ENCODE measurements at regions not wholly inside any gene's neighbourhood (a gene's known extent, or its start where the extent isn't known, plus 50 kb on each side); places are given as distances from the start of the nearest gene placed in this dataset.

DNA sequence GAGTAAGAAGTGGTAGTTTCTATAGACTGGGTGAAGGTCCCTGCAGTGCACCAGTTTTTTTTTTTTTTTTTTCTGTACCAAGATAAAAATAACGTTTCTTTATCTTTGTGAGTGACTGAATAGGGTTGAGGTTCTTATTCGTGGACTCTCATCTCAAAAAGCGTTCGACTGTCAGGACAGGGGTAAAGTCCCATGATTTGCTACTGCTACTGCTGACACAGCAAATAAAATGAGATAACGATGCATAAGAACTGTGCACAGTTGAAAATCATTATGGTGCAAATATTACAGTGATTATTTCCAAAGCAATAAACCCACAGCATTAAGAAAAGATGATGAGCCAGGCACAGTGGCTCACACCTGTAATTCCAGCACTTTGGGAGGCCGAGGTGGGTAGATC, 482.0 kb upstream of the CHST9 start:
- TF ChIP-seq, protein P1, sequence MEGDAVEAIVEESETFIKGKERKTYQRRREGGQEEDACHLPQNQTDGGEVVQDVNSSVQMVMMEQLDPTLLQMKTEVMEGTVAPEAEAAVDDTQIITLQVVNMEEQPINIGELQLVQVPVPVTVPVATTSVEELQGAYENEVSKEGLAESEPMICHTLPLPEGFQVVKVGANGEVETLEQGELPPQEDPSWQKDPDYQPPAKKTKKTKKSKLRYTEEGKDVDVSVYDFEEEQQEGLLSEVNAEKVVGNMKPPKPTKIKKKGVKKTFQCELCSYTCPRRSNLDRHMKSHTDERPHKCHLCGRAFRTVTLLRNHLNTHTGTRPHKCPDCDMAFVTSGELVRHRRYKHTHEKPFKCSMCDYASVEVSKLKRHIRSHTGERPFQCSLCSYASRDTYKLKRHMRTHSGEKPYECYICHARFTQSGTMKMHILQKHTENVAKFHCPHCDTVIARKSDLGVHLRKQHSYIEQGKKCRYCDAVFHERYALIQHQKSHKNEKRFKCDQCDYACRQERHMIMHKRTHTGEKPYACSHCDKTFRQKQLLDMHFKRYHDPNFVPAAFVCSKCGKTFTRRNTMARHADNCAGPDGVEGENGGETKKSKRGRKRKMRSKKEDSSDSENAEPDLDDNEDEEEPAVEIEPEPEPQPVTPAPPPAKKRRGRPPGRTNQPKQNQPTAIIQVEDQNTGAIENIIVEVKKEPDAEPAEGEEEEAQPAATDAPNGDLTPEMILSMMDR (IDR thresholded peaks at IDR 0.05): no peak
- TF ChIP-seq POLR2AphosphoS5 (IDR thresholded peaks at IDR 0.05) (no peak), POLR2A (IDR thresholded peaks at IDR 0.05; ENCODE audit: low read depth) (no peak)
- 74% methylated on average over 6 of the region's 6 CpGs for WGBS
- Histone ChIP-seq H3K27ac (replicated peaks in 1 of 4) (no peak overlapping the region), H3K36me3 (no peaks in the 10 kb centered on the region), H3K4me3 (no peak overlapping the region), H3K9me3 (no peaks in the 10 kb centered on the region), H3K4me1 (no peaks in the 10 kb centered on the region), H3K27me3 (no peaks in the 10 kb centered on the region)
- DNase-seq (ENCODE audit: extremely low spot score): no peak
- intact Hi-C loops (cut with DNase I): no loop called here

DNA sequence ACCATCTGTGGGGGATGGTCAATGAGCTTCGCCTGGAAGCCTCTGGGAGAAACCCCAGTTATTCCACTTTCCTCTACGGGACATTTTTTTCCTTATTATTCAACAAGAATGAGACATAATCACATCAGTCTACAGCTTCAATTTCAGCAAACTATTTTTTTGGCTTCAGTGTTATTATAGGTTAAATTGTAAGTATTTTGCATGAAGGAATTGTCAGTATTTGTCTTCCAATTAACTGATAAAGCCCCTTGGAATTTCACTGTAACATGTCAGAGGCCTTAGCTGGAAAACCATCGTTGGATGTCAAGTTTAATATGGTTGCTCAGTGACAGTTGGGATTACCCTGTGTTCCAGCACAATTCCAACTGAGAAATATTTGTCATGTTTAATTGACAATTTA, 480.9 kb upstream of the CHST9 start:
- DNase-seq (ENCODE audit: extremely low spot score): no peak
- H3K27me3 ChIP-seq: no peaks in the 10 kb centered on the region
- H3K9me3 ChIP-seq: no peaks in the 10 kb centered on the region
- TF ChIP-seq, protein P1 (IDR thresholded peaks at IDR 0.05): no peak
- TF ChIP-seq POLR2AphosphoS5 (IDR thresholded peaks at IDR 0.05) (no peak), EP300 (IDR thresholded peaks at IDR 0.05) (no peak), POLR2A (IDR thresholded peaks at IDR 0.05; ENCODE audit: low read depth) (no peak)
- intact Hi-C loops (cut with DNase I): no loop called here
- 73% methylated on average over 3 of the region's 3 CpGs for WGBS
- H3K4me1 ChIP-seq: no peaks in the 10 kb centered on the region
- no peaks in the 10 kb centered on the region for H3K36me3 ChIP-seq
- no peak overlapping the region for H3K4me3 ChIP-seq
- no peak overlapping the region for H3K27ac ChIP-seq (replicated peaks in 1 of 4)

DNA sequence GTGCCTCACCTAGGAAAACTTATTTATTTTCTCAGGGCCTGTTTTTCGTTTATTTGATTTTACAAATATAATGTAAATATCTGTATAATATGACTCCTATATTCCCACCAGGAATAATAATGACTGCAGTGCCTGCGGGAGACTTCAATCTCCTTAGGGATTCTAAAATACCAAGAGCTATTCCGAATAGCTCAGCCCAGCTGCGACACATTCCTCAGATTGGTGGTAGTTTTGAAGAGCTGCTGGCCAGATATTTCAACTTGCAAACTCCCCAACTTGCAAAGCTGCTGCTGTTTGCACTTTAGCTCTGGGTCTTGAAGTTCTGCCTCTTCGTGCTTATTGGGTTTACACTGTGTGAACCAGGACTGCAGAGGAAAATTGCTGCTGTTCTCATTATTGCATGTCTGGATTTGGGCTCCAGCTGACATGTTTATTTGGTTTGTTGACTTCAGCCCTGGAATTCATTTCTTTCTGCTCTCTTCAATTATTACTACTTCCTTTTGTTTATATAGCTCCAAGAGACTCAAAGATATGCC, 480.2 kb upstream of the CHST9 start:
- 48% methylated on average over 5 of the region's 5 CpGs for WGBS
- no peaks in the 10 kb centered on the region for H3K4me1 ChIP-seq
- TF ChIP-seq, protein P1 (IDR thresholded peaks at IDR 0.05): no peak
- TF ChIP-seq POLR2A (IDR thresholded peaks at IDR 0.05; ENCODE audit: low read depth) (no peak), POLR2AphosphoS5 (IDR thresholded peaks at IDR 0.05) (no peak), EP300 (IDR thresholded peaks at IDR 0.05) (no peak)

DNA sequence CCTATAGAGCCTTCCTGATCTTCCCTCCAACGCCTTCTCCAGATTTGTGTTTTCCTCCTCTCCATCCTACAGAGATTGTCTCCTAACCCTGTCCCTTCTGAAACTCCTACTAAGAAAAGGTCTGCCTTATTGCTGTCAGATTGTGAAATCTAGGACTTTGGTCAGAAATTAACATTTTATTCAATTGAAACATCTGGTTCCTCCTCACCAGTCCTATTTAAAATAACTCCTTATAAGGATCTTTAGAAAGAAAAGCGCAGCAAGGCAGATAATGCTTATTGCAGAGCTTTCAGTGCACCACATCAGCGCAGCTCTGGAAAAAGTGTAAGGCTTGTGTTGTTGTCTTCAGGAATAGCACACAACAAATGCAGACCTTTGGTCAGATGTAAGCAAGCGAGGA, 477.8 kb upstream of the CHST9 start:
- Histone ChIP-seq H3K27me3 (no peaks in the 10 kb centered on the region), H3K4me1 (no peaks in the 10 kb centered on the region), H3K9me3 (no peaks in the 10 kb centered on the region), H3K36me3 (no peaks in the 10 kb centered on the region), H3K27ac (replicated peaks in 1 of 4) (no peak overlapping the region), H3K4me3 (no peak overlapping the region)
- intact Hi-C loops (cut with DNase I): no loop called here
- WGBS: 92% methylated on average over 4 of the region's 4 CpGs
- no peak for TF ChIP-seq POLR2AphosphoS5 (IDR thresholded peaks at IDR 0.05)
- TF ChIP-seq EP300 (IDR thresholded peaks at IDR 0.05): no peak
- TF ChIP-seq POLR2A (IDR thresholded peaks at IDR 0.05; ENCODE audit: low read depth): no peak
- TF ChIP-seq, protein P1 (IDR thresholded peaks at IDR 0.05): no peak
- no peak for DNase-seq (ENCODE audit: extremely low spot score)

More for the DNA sequence above, 480.2 kb upstream of the CHST9 start:
- no peak overlapping the region for H3K4me3 ChIP-seq
- no peaks in the 10 kb centered on the region for H3K27me3 ChIP-seq
- no peaks in the 10 kb centered on the region for H3K36me3 ChIP-seq
- H3K27ac ChIP-seq (replicated peaks in 1 of 4): no peak overlapping the region
- no peaks in the 10 kb centered on the region for H3K9me3 ChIP-seq
- intact Hi-C loops (cut with DNase I): no loop called here
- no peak for DNase-seq (ENCODE audit: extremely low spot score)

DNA sequence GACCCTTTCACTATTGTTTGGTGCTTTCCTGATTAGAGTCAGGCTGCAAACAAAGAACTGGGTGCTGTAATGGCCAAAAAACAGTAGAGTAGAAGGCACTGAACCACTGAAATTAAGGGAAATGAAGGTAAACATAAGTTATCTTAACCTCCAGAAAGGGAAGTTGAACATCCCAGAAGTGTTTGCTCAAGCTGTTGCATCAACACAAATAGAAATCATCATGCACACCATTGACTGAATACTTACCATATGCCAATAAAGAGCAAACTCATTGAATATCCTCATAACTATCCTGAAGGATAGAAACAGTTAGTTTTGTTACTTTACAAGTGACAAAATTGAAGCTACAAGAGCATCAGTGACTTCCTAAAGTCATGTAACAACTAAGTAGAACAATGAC, 477.4 kb upstream of the CHST9 start:
- TF ChIP-seq POLR2AphosphoS5 (IDR thresholded peaks at IDR 0.05) (no peak), EP300 (IDR thresholded peaks at IDR 0.05) (no peak), POLR2A (IDR thresholded peaks at IDR 0.05; ENCODE audit: low read depth) (no peak)
- TF ChIP-seq, protein P1 (IDR thresholded peaks at IDR 0.05): no peak
- no peak overlapping the region for H3K27ac ChIP-seq (replicated peaks in 1 of 4)
- no peak overlapping the region for H3K4me3 ChIP-seq
- DNase-seq (ENCODE audit: extremely low spot score): no peak
- intact Hi-C loops (cut with DNase I): no loop called here
- no peaks in the 10 kb centered on the region for H3K36me3 ChIP-seq
- H3K4me1 ChIP-seq: no peaks in the 10 kb centered on the region
- H3K27me3 ChIP-seq: no peaks in the 10 kb centered on the region
- no peaks in the 10 kb centered on the region for H3K9me3 ChIP-seq

All from esophagus muscularis mucosa (tissue), 4 donors.